Hepatocyte (in vitro differentiated cells): ENCODE measurements at regions not wholly inside any gene's neighbourhood (a gene's known extent, or its start where the extent isn't known, plus 50 kb on each side); places are given as distances from the start of the nearest gene placed in this dataset.

ENCODE experiments used
- EZH2 ChIP-seq: fragments of 200-600 bp; sonication (generic); IDR thresholded peaks from 2 replicates; pipeline ENCODE4 v1.6.1; 2016; ENCODE audit warnings: antibody characterized with exemption, mild to moderate bottlenecking, borderline replicate concordance
- EZH2phosphoT487 ChIP-seq: fragments of 200-600 bp; sonication (generic); IDR thresholded peaks from one replicate; pipeline ENCODE4 v1.6.1; 2018; ENCODE audit warnings: antibody characterized with exemption, mild to moderate bottlenecking, low read depth, moderate library complexity; ENCODE audit not compliant: unreplicated experiment, severe bottlenecking
- TF ChIP-seq, protein P1 (sequence below): fragments of 200-600 bp; sonication (generic); IDR thresholded peaks from 2 replicates; pipeline ENCODE4 v1.5.1; 2016; ENCODE audit warnings: antibody characterized with exemption, mild to moderate bottlenecking; ENCODE audit not compliant: poor library complexity

DNA sequence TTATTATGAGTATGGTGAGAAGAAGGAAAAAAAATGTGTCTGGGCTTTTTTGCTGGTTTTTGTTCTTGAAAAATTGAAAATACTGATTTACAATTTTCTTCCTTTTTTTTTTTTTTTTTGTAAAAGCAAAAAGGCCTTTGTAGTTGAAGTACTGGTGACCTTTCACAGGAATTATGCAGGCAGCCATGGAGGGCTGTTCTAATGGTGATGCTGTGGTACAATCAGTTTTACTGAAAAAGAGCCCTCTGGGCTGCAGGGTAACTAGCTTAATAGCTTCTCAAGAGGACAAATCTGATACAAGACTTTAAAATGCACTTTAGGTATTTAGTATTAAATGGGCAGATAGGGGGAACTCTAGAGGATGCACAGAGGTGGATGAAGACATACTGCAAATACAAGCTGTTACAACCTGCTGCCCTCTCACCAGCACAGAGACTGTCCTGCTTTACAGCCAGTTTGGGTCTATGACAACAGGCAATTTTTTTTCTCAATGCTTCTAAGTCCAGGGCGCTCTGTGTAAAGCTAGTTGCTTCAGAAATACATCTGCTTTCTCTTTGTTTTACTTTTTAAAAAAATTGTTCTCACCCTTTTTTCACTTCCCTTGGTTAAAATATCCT is 61.6 kb upstream of the HS3ST5 start:
- TF ChIP-seq, protein P1, sequence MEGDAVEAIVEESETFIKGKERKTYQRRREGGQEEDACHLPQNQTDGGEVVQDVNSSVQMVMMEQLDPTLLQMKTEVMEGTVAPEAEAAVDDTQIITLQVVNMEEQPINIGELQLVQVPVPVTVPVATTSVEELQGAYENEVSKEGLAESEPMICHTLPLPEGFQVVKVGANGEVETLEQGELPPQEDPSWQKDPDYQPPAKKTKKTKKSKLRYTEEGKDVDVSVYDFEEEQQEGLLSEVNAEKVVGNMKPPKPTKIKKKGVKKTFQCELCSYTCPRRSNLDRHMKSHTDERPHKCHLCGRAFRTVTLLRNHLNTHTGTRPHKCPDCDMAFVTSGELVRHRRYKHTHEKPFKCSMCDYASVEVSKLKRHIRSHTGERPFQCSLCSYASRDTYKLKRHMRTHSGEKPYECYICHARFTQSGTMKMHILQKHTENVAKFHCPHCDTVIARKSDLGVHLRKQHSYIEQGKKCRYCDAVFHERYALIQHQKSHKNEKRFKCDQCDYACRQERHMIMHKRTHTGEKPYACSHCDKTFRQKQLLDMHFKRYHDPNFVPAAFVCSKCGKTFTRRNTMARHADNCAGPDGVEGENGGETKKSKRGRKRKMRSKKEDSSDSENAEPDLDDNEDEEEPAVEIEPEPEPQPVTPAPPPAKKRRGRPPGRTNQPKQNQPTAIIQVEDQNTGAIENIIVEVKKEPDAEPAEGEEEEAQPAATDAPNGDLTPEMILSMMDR = no peak
- TF ChIP-seq EZH2 = no peak
- no peak for TF ChIP-seq EZH2phosphoT487
